ENCODE measurements at regions not wholly inside any gene's neighbourhood (a gene's known extent, or its start where the extent isn't known, plus 50 kb on each side); places are given as distances from the start of the nearest gene placed in this dataset.

DNA sequence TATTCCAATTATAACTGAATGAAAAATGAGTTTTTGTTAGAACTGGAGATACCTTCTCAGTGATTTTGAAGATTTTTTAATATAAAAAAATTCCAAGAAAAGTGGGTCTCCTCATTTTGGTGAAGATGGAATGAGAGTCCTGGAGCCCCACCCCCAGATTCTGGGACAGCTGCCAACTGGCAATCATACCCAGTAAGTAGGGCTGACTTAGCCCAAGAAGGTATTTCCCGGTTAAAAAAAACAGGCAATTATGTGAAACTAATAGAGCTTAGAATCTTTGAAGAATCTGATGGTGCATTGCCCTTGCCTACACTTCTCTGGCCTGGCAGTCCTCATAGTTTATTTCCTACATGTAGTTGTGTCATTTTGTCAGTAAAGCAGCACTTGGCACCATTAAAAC lies 52.8 kb upstream of the VWDE start:
- DNase-seq (ENCODE audit: low spot score in 2 of 2), result no peak
- H3K27ac Mint-ChIP-seq, result no peak overlapping the region
- ATAC-seq, result no peak
- H3K9me3 Mint-ChIP-seq, result no peaks in the 10 kb centered on the region
- no peaks in the 10 kb centered on the region for H3K36me3 Mint-ChIP-seq

DNA sequence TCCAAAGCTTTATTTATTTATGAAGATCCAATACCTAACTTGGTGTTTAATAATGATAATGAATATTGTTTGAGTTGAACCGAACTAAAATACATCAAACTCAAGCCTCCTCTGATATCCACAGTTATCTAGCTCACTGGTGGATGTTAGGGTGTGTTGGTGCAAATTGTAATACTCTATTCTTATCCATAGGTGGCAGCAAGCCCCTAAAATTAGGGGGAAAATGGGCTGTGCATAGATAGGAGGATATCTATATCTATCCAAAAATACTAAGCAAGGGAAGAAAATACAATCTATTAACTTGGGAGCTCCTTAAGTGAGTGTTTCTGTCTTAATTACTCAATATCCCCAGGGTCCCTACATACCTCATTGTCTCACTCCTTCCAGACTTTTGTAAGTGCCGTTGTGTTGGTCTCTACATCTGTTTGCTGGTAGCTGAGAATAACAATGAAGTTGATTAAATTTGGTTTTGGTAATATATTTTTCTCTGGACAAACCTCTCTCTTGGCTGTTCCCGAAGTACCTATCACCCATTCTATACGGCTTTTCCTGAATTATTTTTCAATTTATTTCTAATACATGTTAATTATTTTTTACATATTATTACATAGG lies 55.0 kb upstream of the VWDE start:
- DNase-seq (ENCODE audit: low spot score in 2 of 2), result peak in 1 of 2 donors; percentile 5

DNA sequence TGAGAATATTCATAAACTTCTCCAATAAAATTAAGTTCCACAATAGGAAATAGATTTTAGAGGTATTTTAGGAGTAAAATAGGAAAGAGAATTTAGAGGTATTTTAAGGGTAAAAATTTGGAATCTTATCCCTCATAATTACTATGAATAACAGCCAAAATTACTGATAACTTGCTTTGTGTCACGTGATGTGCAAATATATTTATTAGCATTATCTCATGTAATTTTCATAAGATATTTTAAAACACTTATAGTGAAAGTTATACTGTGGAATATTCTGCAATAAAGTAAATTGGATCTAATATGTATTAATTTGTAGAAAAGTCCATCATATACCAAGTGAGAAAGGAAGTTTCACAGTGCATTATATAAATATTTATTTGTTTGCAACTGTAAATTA lies 64.2 kb upstream of the VWDE start:
- no peak for ATAC-seq

More for the DNA sequence above, 55.0 kb upstream of the VWDE start:
- Mint-ChIP-seq H3K27ac (no peak overlapping the region), H3K36me3 (no peaks in the 10 kb centered on the region), H3K9me3 (no peaks in the 10 kb centered on the region)
- ATAC-seq, result peak; percentile 64 to 87

DNA sequence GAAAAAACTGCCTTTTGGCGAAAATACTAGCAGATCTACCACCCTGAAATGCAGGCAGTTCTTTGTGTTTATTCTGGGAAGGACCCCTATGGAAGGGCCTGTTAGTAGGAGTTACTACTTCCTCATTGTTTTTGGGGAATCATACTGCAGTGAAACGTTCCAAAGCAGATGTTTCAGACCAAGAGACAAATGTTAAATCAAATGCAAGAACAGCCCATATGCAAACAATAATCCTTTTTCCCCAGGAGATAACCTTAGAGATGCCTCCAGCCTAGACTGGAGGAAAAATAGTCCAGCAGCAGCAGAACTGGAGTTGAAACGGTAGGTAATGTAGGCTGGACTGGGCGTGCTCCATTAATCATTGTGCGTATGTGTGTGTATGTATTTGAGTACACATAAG lies 65.9 kb upstream of the VWDE start:
- H3K36me3 Mint-ChIP-seq, result no peaks in the 10 kb centered on the region
- no peaks in the 10 kb centered on the region for H3K9me3 Mint-ChIP-seq
- H3K27ac Mint-ChIP-seq, result no peak overlapping the region
- no peak for DNase-seq (ENCODE audit: low spot score in 2 of 2)
- ATAC-seq, result no peak

More for the DNA sequence above, 64.2 kb upstream of the VWDE start:
- H3K27ac Mint-ChIP-seq, result no peak overlapping the region
- no peaks in the 10 kb centered on the region for H3K36me3 Mint-ChIP-seq
- no peak for DNase-seq (ENCODE audit: low spot score in 2 of 2)
- H3K9me3 Mint-ChIP-seq, result no peaks in the 10 kb centered on the region

DNA sequence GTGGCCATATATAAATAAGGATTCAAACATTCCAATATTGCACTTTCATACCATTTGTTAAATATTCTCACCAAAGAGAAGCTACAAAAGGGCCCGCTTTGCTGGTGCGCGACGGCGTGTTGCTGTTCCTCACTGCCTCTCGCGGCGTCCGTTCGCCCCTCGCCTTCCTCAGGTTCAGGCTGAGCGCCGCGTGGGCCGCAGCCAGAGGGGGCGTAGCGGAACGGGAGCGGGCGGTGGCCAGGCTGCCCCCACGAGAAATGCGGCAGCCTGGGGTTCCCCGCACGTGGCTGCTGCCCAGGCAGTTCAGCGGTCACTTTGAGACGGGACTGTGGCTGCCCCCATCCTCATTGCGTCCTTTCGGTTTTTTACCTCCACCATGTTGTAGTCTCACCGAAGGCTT lies 67.3 kb upstream of the VWDE start:
- DNase-seq (ENCODE audit: low spot score in 2 of 2) (no peak), ATAC-seq (no peak)
- Mint-ChIP-seq H3K9me3 (no peaks in the 10 kb centered on the region), H3K36me3 (no peaks in the 10 kb centered on the region), H3K27ac (no peak overlapping the region)

DNA sequence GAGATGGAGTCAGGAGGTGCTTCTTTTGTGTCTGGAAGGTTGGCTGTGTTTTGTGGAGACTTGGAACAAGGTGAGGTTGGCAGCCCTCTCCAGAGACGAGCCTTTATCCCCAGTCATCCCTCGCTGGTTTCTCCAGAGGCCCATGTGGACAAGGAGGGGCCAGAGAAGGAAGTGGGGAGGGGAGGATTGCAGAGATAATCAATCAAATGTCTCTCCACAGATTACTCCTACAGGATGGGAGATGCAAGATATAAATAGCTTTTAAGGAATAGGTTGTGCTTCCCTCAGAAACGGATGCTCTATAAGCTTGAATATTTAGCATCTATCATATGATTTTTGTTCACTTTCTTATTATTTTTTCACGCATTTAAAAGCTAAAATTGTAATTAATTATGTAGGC lies 70.4 kb upstream of the VWDE start:
- no peak for DNase-seq (ENCODE audit: low spot score in 2 of 2)
- Mint-ChIP-seq H3K27ac (no peak overlapping the region), H3K9me3 (no peaks in the 10 kb centered on the region), H3K36me3 (no peaks in the 10 kb centered on the region)
- no peak for ATAC-seq

DNA sequence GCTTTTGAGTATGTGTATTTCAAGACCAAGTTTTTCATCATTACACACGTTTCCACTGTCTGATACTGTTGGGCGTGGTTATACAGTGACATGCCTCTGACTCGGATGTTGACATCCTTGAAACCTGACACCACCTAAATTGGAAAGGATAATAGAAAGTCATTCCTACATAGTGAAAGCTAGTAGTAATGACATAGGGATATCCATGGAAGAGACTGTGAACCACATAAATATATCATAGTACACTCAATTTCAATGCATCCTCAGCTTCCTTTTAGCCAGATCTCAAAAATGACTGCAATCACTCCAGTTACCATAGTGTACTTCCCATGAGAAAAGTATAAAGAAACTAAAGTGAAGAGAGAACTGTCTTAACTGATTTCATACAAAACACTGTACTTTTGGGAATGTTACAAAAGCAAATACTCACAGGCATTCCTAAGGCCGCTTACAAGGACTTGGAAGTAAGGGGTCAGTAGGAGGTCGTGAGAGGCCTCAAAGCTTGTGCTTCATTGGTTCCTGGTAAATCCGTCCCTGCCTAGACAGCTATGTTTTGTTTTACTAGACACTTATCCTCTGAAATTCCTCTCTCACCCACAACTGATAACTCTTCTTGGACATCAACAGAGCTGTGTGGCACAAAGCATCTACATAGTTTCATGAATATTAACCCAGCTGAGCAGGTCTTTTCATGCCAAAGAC lies 71.8 kb upstream of the VWDE start:
- no peak overlapping the region for H3K27ac Mint-ChIP-seq
- no peaks in the 10 kb centered on the region for H3K36me3 Mint-ChIP-seq
- DNase-seq (ENCODE audit: low spot score in 2 of 2) (no peak), ATAC-seq (no peak)
- no peaks in the 10 kb centered on the region for H3K9me3 Mint-ChIP-seq

DNA sequence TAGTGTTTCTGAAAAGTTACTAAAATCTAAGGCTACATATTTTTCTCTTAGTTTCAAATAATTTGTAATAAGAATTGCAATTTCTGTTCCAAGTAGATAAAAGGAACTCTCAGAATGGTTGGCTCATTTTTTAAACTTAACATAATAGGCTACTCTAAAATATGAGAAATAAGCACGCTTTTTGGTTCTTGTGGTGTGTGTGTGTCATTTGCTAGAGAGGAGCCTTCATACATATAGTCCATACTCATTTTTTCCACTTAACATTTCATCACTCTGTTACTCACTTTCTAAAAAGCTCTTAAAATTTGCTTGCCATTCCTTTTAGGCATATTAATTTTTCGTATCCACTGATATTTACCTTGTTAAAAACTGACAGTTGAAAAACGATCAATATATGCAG lies 74.0 kb upstream of the VWDE start:
- ATAC-seq (peak in 1 of 2 donors; percentile 86), DNase-seq (ENCODE audit: low spot score in 2 of 2) (no peak)
- no peak overlapping the region for H3K27ac Mint-ChIP-seq
- no peaks in the 10 kb centered on the region for H3K36me3 Mint-ChIP-seq
- H3K9me3 Mint-ChIP-seq, result no peaks in the 10 kb centered on the region

DNA sequence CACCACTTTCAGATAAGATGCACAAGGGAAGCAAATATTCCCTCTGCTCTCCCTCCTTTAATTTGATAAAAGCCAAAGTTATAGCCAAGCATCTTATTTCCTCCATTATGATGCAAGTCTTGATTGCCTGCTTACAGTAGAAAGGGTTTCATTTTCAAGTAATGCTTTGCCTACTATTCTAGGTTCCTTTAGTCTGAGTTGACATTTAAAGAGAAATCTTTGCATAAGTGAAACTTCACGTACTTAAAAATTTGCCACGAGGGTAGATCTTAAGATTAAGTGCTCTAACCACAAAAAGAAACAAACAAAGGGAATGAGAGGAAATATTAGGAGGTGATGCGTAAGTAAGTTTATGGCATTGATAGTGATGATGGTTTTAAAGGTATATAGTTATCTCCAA lies 78.1 kb upstream of the VWDE start:
- no peak overlapping the region for H3K27ac Mint-ChIP-seq
- H3K9me3 Mint-ChIP-seq, result no peaks in the 10 kb centered on the region
- ATAC-seq (peak in 1 of 2 donors; percentile 81), DNase-seq (ENCODE audit: low spot score in 2 of 2) (no peak)
- H3K36me3 Mint-ChIP-seq, result no peaks in the 10 kb centered on the region

DNA sequence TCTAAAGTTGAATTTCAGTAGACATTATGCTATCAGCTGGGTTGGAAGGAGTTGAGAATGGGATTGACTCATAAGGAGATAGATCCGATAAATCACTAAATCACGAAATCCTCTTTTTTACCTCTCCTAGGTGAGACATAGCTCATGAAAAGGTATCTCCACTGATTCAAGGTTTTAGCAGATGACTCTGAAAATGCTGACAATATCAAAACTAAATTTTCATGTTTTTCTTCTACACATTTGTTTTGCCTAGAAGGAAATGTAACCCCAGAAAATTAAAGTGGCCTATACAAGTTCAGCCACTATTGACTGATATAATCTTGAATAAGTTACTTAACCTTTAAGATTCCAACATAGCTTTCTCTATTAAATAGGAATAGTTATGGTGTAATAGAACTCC lies 82.2 kb upstream of the VWDE start:
- no peak for DNase-seq (ENCODE audit: low spot score in 2 of 2)
- ATAC-seq, result no peak
- Mint-ChIP-seq H3K27ac (no peak overlapping the region), H3K36me3 (no peaks in the 10 kb centered on the region), H3K9me3 (no peaks in the 10 kb centered on the region)

DNA sequence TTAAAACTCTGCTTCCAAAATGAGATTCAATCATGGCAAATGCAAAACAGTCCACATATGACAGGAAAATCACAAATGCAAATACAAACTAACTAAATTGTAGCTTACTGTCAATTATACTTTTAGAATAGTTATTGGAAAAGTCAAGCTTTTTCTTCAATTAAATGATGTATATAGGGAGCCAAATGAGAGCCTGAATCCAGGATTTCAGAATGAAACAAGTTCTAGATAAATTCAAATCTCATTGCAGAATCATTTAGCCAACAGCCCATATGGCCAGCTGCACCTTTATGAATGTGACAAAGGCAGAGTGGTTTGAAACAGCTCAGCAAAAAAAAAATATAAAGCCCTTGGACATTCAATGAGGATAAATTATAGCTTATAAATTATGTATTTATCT lies 82.2 kb upstream of the SCIN start:
- DNase-seq (ENCODE audit: low spot score in 2 of 2) (no peak), ATAC-seq (no peak)
- Mint-ChIP-seq H3K36me3 (no peaks in the 10 kb centered on the region), H3K9me3 (no peaks in the 10 kb centered on the region), H3K27ac (no peak overlapping the region)

DNA sequence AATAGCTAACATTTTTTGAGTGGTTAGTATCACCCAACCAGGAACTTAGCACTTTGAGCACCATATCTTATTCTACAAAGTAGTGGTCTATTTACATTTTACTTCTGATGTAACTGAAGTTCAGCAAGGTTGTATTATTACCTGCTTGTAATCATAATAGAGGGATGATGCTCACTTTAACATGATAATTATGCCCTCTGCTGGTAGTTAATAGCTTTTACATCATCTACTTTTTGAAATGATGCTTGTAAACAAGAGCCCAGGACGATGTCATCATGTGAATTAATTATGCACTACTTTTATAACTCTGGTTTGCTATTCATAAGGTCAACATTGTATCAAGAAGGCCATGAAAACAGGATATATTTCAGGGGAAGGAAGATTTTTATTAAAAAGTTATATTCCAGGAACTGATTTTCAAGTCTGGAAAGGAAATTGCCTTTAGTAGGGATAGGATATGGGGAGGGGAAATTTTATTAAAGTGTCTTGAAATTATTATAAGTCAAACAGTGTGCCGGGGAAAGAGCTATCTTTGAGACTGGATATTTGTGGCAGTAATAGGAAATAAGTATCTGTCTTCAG lies 80.3 kb upstream of the SCIN start:
- Mint-ChIP-seq H3K36me3 (no peaks in the 10 kb centered on the region), H3K27ac (no peak overlapping the region), H3K9me3 (no peaks in the 10 kb centered on the region)
- DNase-seq (ENCODE audit: low spot score in 2 of 2) (no peak), ATAC-seq (peak in 1 of 2 donors; percentile 64)

DNA sequence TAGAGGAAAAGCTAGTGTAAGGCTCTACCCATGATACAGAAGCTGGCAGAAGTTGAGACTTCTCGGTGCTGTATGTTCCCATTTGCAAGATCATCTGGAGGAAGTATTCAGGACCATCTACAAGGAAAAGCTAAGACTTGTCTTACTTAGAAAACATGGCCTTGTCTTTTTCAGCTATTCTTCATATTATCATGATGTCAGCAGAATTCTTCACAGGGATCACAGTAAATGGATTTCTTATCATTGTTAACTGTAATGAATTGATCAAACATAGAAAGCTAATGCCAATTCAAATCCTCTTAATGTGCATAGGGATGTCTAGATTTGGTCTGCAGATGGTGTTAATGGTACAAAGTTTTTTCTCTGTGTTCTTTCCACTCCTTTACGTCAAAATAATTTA lies 79.6 kb upstream of the SCIN start:
- H3K9me3 Mint-ChIP-seq, result no peaks in the 10 kb centered on the region
- no peaks in the 10 kb centered on the region for H3K36me3 Mint-ChIP-seq
- DNase-seq (ENCODE audit: low spot score in 2 of 2) (no peak), ATAC-seq (no peak)
- H3K27ac Mint-ChIP-seq, result no peak overlapping the region

DNA sequence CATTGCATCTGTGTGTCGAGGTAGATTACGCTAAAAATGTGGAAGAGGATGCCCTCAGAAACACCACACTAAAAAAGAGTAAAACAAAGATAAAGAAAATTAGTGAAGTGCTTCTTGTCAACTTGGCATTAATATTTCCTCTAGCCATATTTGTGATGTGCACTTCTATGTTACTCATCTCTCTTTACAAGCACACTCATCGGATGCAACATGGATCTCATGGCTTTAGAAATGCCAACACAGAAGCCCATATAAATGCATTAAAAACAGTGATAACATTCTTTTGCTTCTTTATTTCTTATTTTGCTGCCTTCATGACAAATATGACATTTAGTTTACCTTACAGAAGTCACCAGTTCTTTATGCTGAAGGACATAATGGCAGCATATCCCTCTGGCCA lies 79.0 kb upstream of the SCIN start:
- ATAC-seq, result no peak
- no peaks in the 10 kb centered on the region for H3K9me3 Mint-ChIP-seq
- no peak for DNase-seq (ENCODE audit: low spot score in 2 of 2)
- H3K27ac Mint-ChIP-seq, result no peak overlapping the region
- no peaks in the 10 kb centered on the region for H3K36me3 Mint-ChIP-seq

DNA sequence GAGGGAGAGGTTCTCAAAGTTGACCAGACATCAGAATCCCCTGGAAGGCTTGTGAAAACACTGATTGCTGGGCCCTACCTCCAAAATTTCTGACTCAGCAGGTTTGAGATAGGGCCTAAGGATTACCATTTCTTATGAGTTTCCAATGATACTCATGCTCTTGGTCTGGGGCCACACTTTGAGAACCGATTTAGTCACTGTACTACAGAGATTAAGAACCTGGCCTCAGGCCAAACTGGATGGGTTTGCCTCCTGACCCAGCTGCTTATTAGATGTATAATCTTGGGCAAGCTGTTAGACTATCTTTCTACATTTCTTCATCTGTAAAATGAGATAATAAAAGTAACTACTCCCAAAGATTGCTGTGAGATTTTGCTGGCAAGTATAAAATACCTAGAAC lies 77.1 kb upstream of the SCIN start:
- no peaks in the 10 kb centered on the region for H3K36me3 Mint-ChIP-seq
- H3K9me3 Mint-ChIP-seq, result no peaks in the 10 kb centered on the region
- no peak overlapping the region for H3K27ac Mint-ChIP-seq
- ATAC-seq (no peak), DNase-seq (ENCODE audit: low spot score in 2 of 2) (no peak)

DNA sequence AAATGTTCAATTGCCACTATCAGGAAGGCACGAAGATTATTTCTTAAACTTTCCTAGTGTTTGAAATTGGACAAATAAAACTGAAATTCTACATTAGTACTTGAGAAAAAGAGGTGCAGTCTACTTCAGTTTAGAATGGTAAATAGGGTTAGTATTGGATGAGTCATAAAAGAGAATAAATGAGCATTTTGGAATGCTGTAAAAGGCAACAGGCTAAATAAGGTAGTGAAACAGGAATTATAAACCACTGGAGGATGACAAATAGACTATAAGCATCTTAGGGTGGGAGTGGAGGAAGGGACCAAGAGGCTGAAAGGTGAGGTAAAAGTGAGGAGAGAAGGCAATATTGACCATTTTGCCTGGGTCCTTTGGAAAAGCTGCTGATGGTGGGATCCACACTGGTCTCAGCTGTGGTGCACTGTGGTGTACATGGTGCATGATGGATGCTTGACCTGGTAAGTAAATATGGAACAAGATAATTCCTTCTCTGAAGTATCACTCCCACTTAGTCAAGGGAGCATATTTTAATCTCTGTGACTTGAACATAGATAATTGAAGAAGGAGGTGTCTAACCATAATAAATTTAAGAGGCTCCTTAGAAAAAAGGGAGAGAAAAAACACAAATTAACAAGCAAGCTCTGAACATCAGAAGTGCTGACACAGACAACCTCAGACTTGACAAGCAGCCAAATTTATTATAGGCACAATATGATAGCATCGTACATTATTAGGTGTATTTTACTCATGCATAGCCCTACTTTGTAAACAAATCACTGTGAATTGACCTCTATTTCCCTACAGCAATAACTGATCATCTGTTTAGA lies 76.4 kb upstream of the SCIN start:
- Mint-ChIP-seq H3K9me3 (no peaks in the 10 kb centered on the region), H3K36me3 (no peaks in the 10 kb centered on the region), H3K27ac (no peak overlapping the region)
- ATAC-seq, result no peak
- no peak for DNase-seq (ENCODE audit: low spot score in 2 of 2)

DNA sequence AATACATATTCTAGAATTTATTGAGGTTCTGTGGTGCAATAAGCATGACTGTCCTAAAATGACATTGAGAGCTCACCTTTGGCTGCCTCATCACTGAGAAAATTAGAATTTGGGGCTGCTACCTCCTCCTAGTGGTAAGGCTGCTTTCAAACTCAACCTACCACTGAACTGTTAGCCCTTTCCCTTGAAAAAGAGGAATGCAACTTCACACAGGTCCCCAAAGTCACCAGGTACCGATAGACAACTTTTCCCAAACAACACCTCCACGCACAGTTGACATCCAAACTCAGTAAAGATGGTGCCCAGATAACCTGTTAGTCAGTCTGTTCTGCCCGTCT lies 75.9 kb upstream of the SCIN start:
- Mint-ChIP-seq H3K36me3 (no peaks in the 10 kb centered on the region), H3K9me3 (no peaks in the 10 kb centered on the region), H3K27ac (no peak overlapping the region)
- DNase-seq (ENCODE audit: low spot score in 2 of 2) (no peak), ATAC-seq (no peak)

Measured in activated naive CD4-positive, alpha-beta T cell treated with anti-CD3 and anti-CD28 coated beads, Interleukin-2, amount 50 U/mL, for 72 hours (primary cell).